Mammary epithelial cell (primary cell): ENCODE measurements at regions not wholly inside any gene's neighbourhood (a gene's known extent, or its start where the extent isn't known, plus 50 kb on each side); places are given as distances from the start of the nearest gene placed in this dataset.

Source experiments
- CTCF ChIP-seq, 2 donors: IDR thresholded peaks in 1 of 2; conservative IDR thresholded peaks in 1 of 2; 2 replicates each; pipeline ENCODE4 v1.5.1; 2011 to 2012; ENCODE audit warnings: inconsistent platforms in 2 of 2, low read length in 2 of 2, mild to moderate bottlenecking in 2 of 2, control low read depth in 1 of 2, low read depth in 1 of 2; ENCODE audit not compliant: insufficient read depth in 1 of 2; ENCODE audit errors: extremely low read depth in 1 of 2
- EZH2 ChIP-seq: IDR thresholded peaks from 2 replicates; pipeline ENCODE4 v1.6.1; 2012; ENCODE audit warnings: low read length, inconsistent platforms, borderline replicate concordance

DNA sequence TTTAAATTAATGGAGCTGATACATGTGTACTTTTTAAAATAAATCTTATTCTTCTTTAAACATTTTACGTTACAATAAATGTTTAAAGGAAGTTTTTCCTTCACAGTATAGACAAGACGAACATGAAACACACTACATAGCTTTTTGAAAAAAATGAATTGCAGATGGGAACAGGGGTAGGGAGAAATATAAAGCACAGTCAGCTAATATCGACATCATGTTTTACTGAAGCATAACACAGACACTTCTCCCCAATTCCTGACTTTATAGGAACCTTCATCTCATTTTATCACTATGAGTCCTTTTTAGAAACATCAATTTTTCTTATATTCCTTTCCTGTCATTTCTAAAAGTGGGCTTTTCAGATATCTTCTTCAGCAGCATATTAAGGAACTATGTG is 153.5 kb downstream of the MACC1 start:
- TF ChIP-seq CTCF (conservative IDR thresholded peaks at IDR 0.05 in 1 of 2, IDR thresholded peaks at IDR 0.05 in 1 of 2; ENCODE audit: extremely low read depth in 1 of 2, insufficient read depth in 1 of 2, low read depth in 1 of 2, low read length in 2 of 2) (no peak), EZH2 (no peak)
